Aorta (tissue), 5 donors: ENCODE measurements at regions not wholly inside any gene's neighbourhood (a gene's known extent, or its start where the extent isn't known, plus 50 kb on each side); places are given as distances from the start of the nearest gene placed in this dataset.

Source experiments
- ATAC-seq: fragments of 200-7000 bp; cut with Tn5 transposase; one replicate; pipeline ENCODE4 v1.9.1; 2022; ENCODE audit warnings: moderate library complexity; ENCODE audit not compliant: low FRiP score
- DNase-seq, 2 donors: peaks; one replicate each; pipeline ENCODE4 v3.0.0-alpha.2; 2020
- H3K27ac ChIP-seq, 2 donors: one replicate each; pipeline ENCODE4 v1.5.1; 2013; ENCODE audit warnings: low read length in 2 of 2, mild to moderate bottlenecking in 2 of 2, moderate library complexity in 2 of 2, control low read depth in 1 of 2, inconsistent platforms in 1 of 2, low read depth in 1 of 2
- H3K27me3 ChIP-seq, 2 donors: one replicate each; pipeline ENCODE4 v1.6.1; 2013; ENCODE audit warnings: control low read depth in 1 of 2, low read length in 1 of 2, mild to moderate bottlenecking in 1 of 2, moderate library complexity in 1 of 2; ENCODE audit not compliant: insufficient read depth in 2 of 2, control insufficient read depth in 1 of 2
- H3K36me3 ChIP-seq, 2 donors: one replicate each; pipeline ENCODE4 v1.6.1; 2013; ENCODE audit warnings: control low read depth in 1 of 2, low read length in 1 of 2, mild to moderate bottlenecking in 1 of 2; ENCODE audit not compliant: insufficient read depth in 2 of 2, control insufficient read depth in 1 of 2
- H3K4me1 ChIP-seq, 2 donors: one replicate each; pipeline ENCODE4 v1.6.1; 2013; ENCODE audit warnings: low read length in 2 of 2, control low read depth in 1 of 2, mild to moderate bottlenecking in 1 of 2, moderate library complexity in 1 of 2; ENCODE audit not compliant: insufficient read depth in 2 of 2, control insufficient read depth in 1 of 2
- H3K4me3 ChIP-seq, 2 donors: one replicate each; pipeline ENCODE4 v1.5.1; 2013; ENCODE audit warnings: low read length in 2 of 2, control low read depth in 1 of 2, mild to moderate bottlenecking in 1 of 2
- H3K9me3 ChIP-seq: one replicate; pipeline ENCODE4 v1.6.1; 2013; ENCODE audit warnings: mild to moderate bottlenecking, low read length; ENCODE audit not compliant: control insufficient read depth
- WGBS, 2 donors: extraction: QIAGEN DNeasy Blood & Tissue Kit; methylation state at CpG; one replicate each; pipeline ENCODE4 v1.1.7; 2013; 5-methylcytosine and 5-hydroxymethylcytosine counted together
- intact Hi-C, 2 donors: fragments of 100-400 bp; cut with DNase I; formaldehyde crosslinking; loops; one replicate each; pipeline versions ENCODE4 v1.14.2 to v1.15.0; 2022
- donor health status: healthy with polysubstance abuse.
- donor health status: Bipolar disorder and iron deficiency.
- donor health status: DM: no; HTN: no; CAD: no.
- donor health status: DM: no; HTN: no; CAD: no.
- donor health status: DM: yes; HTN: yes; CAD: no.

- Histone ChIP-seq H3K27me3 (no peaks in the 10 kb centered on the region), H3K36me3 (no peaks in the 10 kb centered on the region), H3K4me1 (peaks cover 0 to 2% of the 10 kb centered on the region in 2 donors), H3K27ac (no peak overlapping the region), H3K4me3 (no peak overlapping the region), H3K9me3 (no peaks in the 10 kb centered on the region)
- intact Hi-C loops = no loop called here
- 91 to 92% methylated on average over 10 of the region's 10 CpGs for WGBS, 2 donors
- no peak for DNase-seq
- ATAC-seq = no peak
Measured at GRCh38 chr5:133739181-133739780, 126.9 kb upstream of the FSTL4 start.

- Histone ChIP-seq H3K27ac (no peak overlapping the region), H3K9me3 (no peaks in the 10 kb centered on the region), H3K4me1 (peaks cover 0 to 2% of the 10 kb centered on the region in 2 donors), H3K4me3 (no peak overlapping the region), H3K27me3 (no peaks in the 10 kb centered on the region), H3K36me3 (no peaks in the 10 kb centered on the region)
- intact Hi-C loops = no loop called here
- no peak for DNase-seq
- WGBS, 2 donors = 62 to 68% methylated on average over 4 of the region's 4 CpGs
- peak; percentile 24 for ATAC-seq
Measured at GRCh38 chr5:133738271-133738670, 125.9 kb upstream of the FSTL4 start.

- ATAC-seq = no peak
- Histone ChIP-seq H3K27ac (no peak overlapping the region), H3K4me1 (peaks cover 0 to 2% of the 10 kb centered on the region in 2 donors), H3K4me3 (no peak overlapping the region), H3K27me3 (no peaks in the 10 kb centered on the region), H3K9me3 (no peaks in the 10 kb centered on the region), H3K36me3 (no peaks in the 10 kb centered on the region)
- DNase-seq = no peak
- 73 to 88% methylated on average over 5 of the region's 5 CpGs for WGBS, 2 donors
- intact Hi-C loops = no loop called here
Measured at GRCh38 chr5:133736512-133736911, 124.2 kb upstream of the FSTL4 start.

DNA sequence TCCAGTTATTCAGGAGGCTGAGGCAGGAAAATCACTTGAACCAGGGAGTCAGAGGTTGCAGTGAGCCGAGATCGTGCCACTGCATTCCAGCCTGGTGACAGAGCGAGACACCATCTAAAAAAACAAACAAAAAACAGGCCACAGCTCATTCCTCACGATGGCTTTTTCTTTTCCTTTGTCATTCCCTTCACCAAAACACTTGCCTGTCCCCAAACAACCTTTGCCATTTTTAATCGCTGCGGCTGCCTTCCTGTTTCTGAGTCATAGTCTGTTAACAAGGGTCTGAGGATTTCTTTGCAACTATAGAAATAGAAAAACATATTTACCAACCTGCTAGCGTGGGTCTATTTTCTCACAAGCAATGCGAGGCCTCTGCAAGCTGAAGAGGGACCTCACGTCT is 123.0 kb upstream of the FSTL4 start:
- no peak for DNase-seq
- WGBS, 2 donors = 11 to 12% methylated on average over 9 of the region's 9 CpGs

DNA sequence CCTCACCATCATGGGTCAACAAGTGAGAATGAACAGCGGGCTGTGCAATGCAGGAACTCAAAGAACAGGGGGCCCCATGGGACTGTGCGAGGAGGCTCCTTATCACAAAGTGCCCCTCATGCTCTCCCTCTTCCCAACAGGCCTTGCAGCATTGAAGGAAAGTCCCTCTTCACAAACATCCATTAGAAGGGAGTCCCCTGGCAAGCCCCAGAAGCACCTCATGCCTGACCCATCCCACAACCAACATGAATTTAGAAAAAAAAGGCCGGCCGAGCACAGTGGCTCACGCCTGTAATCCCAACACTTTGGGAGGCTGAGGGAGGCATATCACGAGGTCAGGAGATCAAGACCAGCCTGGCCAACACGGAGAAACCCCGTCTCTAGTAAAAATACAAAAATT is 122.6 kb upstream of the FSTL4 start:
- Histone ChIP-seq H3K36me3 (no peaks in the 10 kb centered on the region), H3K27ac (peak overlapping the region in 1 of 2 donors; percentile 58), H3K27me3 (no peaks in the 10 kb centered on the region), H3K4me3 (no peak overlapping the region), H3K9me3 (peaks cover 2% of the 10 kb centered on the region), H3K4me1 (peaks cover 0 to 2% of the 10 kb centered on the region in 2 donors)
- 71 to 72% methylated on average over 8 of the region's 8 CpGs for WGBS, 2 donors
- DNase-seq = no peak
- intact Hi-C loops = no loop called here
- no peak for ATAC-seq

More for the DNA sequence above, 123.0 kb upstream of the FSTL4 start:
- Histone ChIP-seq H3K4me1 (peaks cover 0 to 2% of the 10 kb centered on the region in 2 donors), H3K27me3 (no peaks in the 10 kb centered on the region), H3K9me3 (peaks cover under 1% of the 10 kb centered on the region), H3K36me3 (no peaks in the 10 kb centered on the region), H3K4me3 (no peak overlapping the region), H3K27ac (peak overlapping the region; percentile 12 to 70)
- no peak for ATAC-seq
- intact Hi-C loops = no loop called here

DNA sequence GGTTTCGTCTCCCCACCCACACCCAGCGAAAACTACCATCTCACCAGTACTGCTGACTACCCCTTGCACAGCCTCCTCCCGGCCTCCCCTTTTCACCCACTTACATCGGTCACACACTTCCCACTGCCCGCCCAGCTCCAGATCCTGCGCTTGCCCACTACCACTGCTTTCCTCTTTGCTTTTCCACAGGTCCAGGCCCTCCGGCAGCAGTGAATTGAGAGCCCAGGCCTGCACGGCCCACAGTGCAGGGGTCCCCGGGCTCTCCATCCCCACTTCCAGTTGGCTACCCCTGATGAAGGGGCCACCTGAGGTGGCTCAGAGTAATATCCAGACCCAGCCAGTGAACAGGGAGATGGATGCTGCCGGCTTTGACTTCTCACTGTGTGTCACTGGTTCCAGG is 120.2 kb upstream of the FSTL4 start:
- intact Hi-C loops = no loop called here
- 96 to 99% methylated on average over 10 of the region's 10 CpGs for WGBS, 2 donors
- no peak overlapping the region for H3K4me3 ChIP-seq
- H3K36me3 ChIP-seq = no peaks in the 10 kb centered on the region
- ATAC-seq (no peak), DNase-seq (no peak)
- H3K27me3 ChIP-seq = no peaks in the 10 kb centered on the region
- H3K4me1 ChIP-seq = peaks cover 0 to 2% of the 10 kb centered on the region in 2 donors
- peaks cover 2% of the 10 kb centered on the region for H3K9me3 ChIP-seq
- no peak overlapping the region for H3K27ac ChIP-seq

DNA sequence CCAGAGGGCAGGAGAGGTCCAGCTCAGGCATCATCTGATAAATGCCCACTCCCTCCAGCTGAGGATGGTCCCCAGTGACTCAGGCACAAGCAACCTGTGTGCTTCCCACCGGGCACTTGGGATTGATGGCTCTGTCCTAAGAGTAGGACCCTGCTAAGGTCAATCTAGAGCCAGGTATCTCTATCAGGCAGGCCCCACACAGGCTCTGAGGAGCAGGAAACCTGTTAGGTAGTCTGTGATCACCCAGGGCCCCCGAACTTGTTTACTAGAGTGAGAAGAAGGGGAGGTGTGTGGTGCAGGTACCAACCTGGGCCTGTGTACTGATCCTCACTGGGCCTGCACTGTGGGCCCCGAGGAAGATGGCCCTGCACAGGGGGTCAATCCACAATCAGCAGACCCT is 119.6 kb upstream of the FSTL4 start:
- Histone ChIP-seq H3K27me3 (no peaks in the 10 kb centered on the region), H3K9me3 (peaks cover 2% of the 10 kb centered on the region), H3K4me3 (no peak overlapping the region), H3K36me3 (no peaks in the 10 kb centered on the region), H3K27ac (no peak overlapping the region), H3K4me1 (peaks cover 0 to 2% of the 10 kb centered on the region in 2 donors)
- DNase-seq (no peak), ATAC-seq (no peak)
- intact Hi-C loops = no loop called here
- 83 to 86% methylated on average over 3 of the region's 3 CpGs for WGBS, 2 donors

DNA sequence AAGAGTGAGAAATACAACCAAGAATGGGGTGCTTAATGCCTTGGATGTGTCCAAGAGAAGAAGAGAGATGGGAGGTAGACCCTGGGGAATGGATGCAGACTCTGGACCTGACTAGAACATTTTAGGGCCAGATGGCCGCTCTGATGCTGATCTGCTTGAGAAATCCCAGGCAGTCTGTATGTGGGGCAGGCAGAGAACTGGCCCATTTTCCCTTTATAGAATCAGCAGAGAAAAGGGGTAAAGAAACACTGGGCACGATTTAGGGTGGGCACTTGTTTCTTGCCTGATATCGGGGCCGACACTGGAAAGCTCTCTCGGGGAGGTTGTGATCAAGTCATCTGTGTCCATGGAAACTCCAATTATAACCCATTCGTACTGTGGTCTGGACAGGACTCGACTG is 118.5 kb upstream of the FSTL4 start:
- ATAC-seq (no peak), DNase-seq (no peak)
- peaks cover 0 to 2% of the 10 kb centered on the region in 2 donors for H3K4me1 ChIP-seq
- no peak overlapping the region for H3K27ac ChIP-seq
- no peak overlapping the region for H3K4me3 ChIP-seq
- no peaks in the 10 kb centered on the region for H3K27me3 ChIP-seq
- no peaks in the 10 kb centered on the region for H3K36me3 ChIP-seq
- 91 to 93% methylated on average over 7 of the region's 7 CpGs for WGBS, 2 donors
- H3K9me3 ChIP-seq = peaks cover 2% of the 10 kb centered on the region
- intact Hi-C loops = no loop called here

DNA sequence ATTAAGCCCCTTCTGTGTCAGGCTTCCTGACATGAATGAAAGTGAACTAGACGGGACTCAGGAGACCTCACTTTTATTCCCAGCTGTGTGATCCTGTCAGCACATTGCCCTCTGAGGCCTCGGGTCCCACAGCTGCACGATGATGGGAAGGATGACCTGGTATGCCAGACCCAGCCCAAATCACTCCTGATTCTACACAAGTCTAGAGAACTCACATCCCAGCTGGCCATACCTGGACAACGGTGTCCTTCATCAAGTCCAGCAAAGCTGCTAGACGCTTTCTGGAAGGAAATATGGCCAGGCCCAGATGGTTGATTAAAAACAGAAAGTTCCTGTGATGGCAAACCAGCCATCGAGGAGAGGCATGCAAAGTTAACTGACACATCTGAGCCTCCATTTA is 118.0 kb upstream of the FSTL4 start:
- no peaks in the 10 kb centered on the region for H3K4me1 ChIP-seq
- no peak overlapping the region for H3K4me3 ChIP-seq
- no peak overlapping the region for H3K27ac ChIP-seq
- H3K9me3 ChIP-seq = peaks cover 2% of the 10 kb centered on the region
- DNase-seq (no peak), ATAC-seq (no peak)
- H3K36me3 ChIP-seq = no peaks in the 10 kb centered on the region
- 76 to 89% methylated on average over 6 of the region's 6 CpGs for WGBS, 2 donors
- intact Hi-C loops = no loop called here
- H3K27me3 ChIP-seq = no peaks in the 10 kb centered on the region
